HG02884 (cell line): ENCODE measurements at regions not wholly inside any gene's neighbourhood (a gene's known extent, or its start where the extent isn't known, plus 50 kb on each side); places are given as distances from the start of the nearest gene placed in this dataset.
"Not testable (repeated sequence)": the region's sequence is repeated elsewhere in the genome, so short reads cannot be mapped to it uniquely, and the experiment has no call there.

Experiments used
- ATAC-seq: cut with Tn5 transposase; IDR thresholded peaks from one replicate; pipeline ENCODE4 v1.9.1; 2021; ENCODE audit warnings: mild to moderate bottlenecking, moderate library complexity; ENCODE audit not compliant: unreplicated experiment

- no peak for ATAC-seq
Observed at GRCh38 chr1:242738702-242739645, 214.5 kb upstream of the PLD5 start.

- no peak for ATAC-seq
Observed at GRCh38 chr1:242736611-242737010, 212.1 kb upstream of the PLD5 start.

- no peak for ATAC-seq
Observed at GRCh38 chr1:242735323-242735722, 210.8 kb upstream of the PLD5 start.

- ATAC-seq: no peak
Observed at GRCh38 chr1:242731446-242731845, 206.9 kb upstream of the PLD5 start.

- no peak for ATAC-seq
Observed at GRCh38 chr1:242728696-242729095, 204.2 kb upstream of the PLD5 start.

- no peak for ATAC-seq
Observed at GRCh38 chr1:242723044-242723716, 198.7 kb upstream of the PLD5 start.

GRCh38 chr1:242718967-242719366 is 194.5 kb upstream of the PLD5 start:
- no peak for ATAC-seq

- no peak for ATAC-seq
Observed at GRCh38 chr1:242712248-242712647, 187.8 kb upstream of the PLD5 start.

- no peak for ATAC-seq
Observed at GRCh38 chr1:242710847-242711246, 186.3 kb upstream of the PLD5 start.

GRCh38 chr1:242710286-242710685 is 185.8 kb upstream of the PLD5 start:
- no peak for ATAC-seq

GRCh38 chr1:242703467-242703866 is 179.0 kb upstream of the PLD5 start:
- no peak for ATAC-seq

- ATAC-seq: no peak
Observed at GRCh38 chr1:242692988-242693387, 168.5 kb upstream of the PLD5 start.

GRCh38 chr1:242691610-242691945 is 167.1 kb upstream of the PLD5 start:
- ATAC-seq: no peak

GRCh38 chr1:242690849-242691609 is 166.5 kb upstream of the PLD5 start:
- ATAC-seq: no peak

GRCh38 chr1:242689378-242689777 is 164.9 kb upstream of the PLD5 start:
- ATAC-seq: no peak

GRCh38 chr1:242674951-242675645 is 150.6 kb upstream of the PLD5 start:
- no peak for ATAC-seq

GRCh38 chr1:242673652-242674051 is 149.2 kb upstream of the PLD5 start:
- ATAC-seq: no peak

GRCh38 chr1:242673165-242673564 is 148.7 kb upstream of the PLD5 start:
- not testable (repeated sequence) for ATAC-seq

- ATAC-seq: no peak
Observed at GRCh38 chr1:242670019-242670418, 145.5 kb upstream of the PLD5 start.

- ATAC-seq: no peak
Observed at GRCh38 chr1:242662886-242663285, 138.4 kb upstream of the PLD5 start.

- ATAC-seq: not testable (repeated sequence)
Observed at GRCh38 chr1:242653772-242654171, 129.3 kb upstream of the PLD5 start.
